H1 (cell line): ENCODE measurements at regions not wholly inside any gene's neighbourhood (a gene's known extent, or its start where the extent isn't known, plus 50 kb on each side); places are given as distances from the start of the nearest gene placed in this dataset.
A peak's percentile ranks its signal among the peaks of the same experiment; 100 is the strongest.

ENCODE experiments used
- CTCF ChIA-PET: fragments of 300-600 bp; sonication (Branson Sonifier 250); formaldehyde crosslinking; loops from one replicate; lab custom pipeline; 2021; ENCODE audit not compliant: partially characterized antibody; lab: Charles Lee
- POLR2A ChIA-PET: fragments of 300-600 bp; sonication (Branson Sonifier 250); formaldehyde crosslinking; loops from one replicate; lab custom pipeline; 2021; ENCODE audit warnings: inconsistent platforms; ENCODE audit not compliant: partially characterized antibody; lab: Charles Lee
- DNase-seq, 2 experiments: peaks; one replicate each; pipeline versions ENCODE4 v3.0.0 to v3.0.0-alpha.2; 2010 to 2022; ENCODE audit warnings: low spot score in 2 of 2, low read depth in 1 of 2, mixed read lengths in 1 of 2
- FAIRE-seq: peaks from 2 replicates; lab custom pipeline; 2011; peaks lifted over from hg19 to GRCh38; lab: Jason Lieb, UNC
- H2AFZ ChIP-seq: 2 replicates; pipeline ENCODE4 v1.8.1; 2012; ENCODE audit warnings: low read length, inconsistent platforms
- H2AK5ac ChIP-seq: 2 replicates; pipeline ENCODE4 v1.6.1; 2013; ENCODE audit warnings: low read depth, low read length
- H2BK120ac ChIP-seq: replicated peaks from 2 replicates; pipeline ENCODE3; 2013; ENCODE audit warnings: low read depth, low read length, inconsistent platforms
- H2BK12ac ChIP-seq: 2 replicates; pipeline ENCODE4 v1.6.1; 2013; ENCODE audit warnings: low read depth, low read length
- H2BK15ac ChIP-seq: 2 replicates; pipeline ENCODE4 v1.6.1; 2013; ENCODE audit warnings: low read length
- H2BK20ac ChIP-seq: 2 replicates; pipeline ENCODE4 v1.6.1; 2013; ENCODE audit warnings: low read length
- H2BK5ac ChIP-seq: 2 replicates; pipeline ENCODE4 v1.6.1; 2013; ENCODE audit warnings: low read depth, low read length
- H3K14ac ChIP-seq: 2 replicates; pipeline ENCODE4 v1.6.1; 2013; ENCODE audit warnings: inconsistent platforms; ENCODE audit not compliant: insufficient read length
- H3K18ac ChIP-seq: 2 replicates; pipeline ENCODE4 v1.6.1; 2013; ENCODE audit warnings: low read length; ENCODE audit errors: extremely low read depth
- H3K23ac ChIP-seq: 2 replicates; pipeline ENCODE4 v1.6.1; 2013; ENCODE audit warnings: inconsistent platforms; ENCODE audit not compliant: insufficient read length
- H3K23me2 ChIP-seq: 2 replicates; pipeline ENCODE4 v1.6.1; 2013; ENCODE audit warnings: low read depth, low read length
- H3K27ac ChIP-seq: 2 replicates; pipeline ENCODE4 v1.6.1; 2011; ENCODE audit warnings: low read depth, low read length, inconsistent platforms
- H3K27me3 ChIP-seq, 4 experiments: replicated peaks in 1 of 4; 1 replicate in 1 of 4; 2 replicates in 3 of 4; pipeline versions ENCODE4 v1.6.1 to v1.8.1; 2011 to 2013; ENCODE audit warnings: low read length in 3 of 4, mild to moderate bottlenecking in 3 of 4, inconsistent platforms in 2 of 4, mixed read lengths in 2 of 4, moderate library complexity in 1 of 4; ENCODE audit not compliant: control insufficient read depth in 3 of 4, insufficient read depth in 3 of 4; ENCODE audit errors: extremely low read depth in 1 of 4
- H3K36me3 ChIP-seq, 4 experiments: 2 replicates each; pipeline versions ENCODE4 v1.6.1 to v1.8.1; 2011 to 2013; ENCODE audit warnings: mild to moderate bottlenecking in 4 of 4, low read length in 3 of 4, moderate library complexity in 2 of 4, control low read depth in 1 of 4, inconsistent platforms in 1 of 4; ENCODE audit not compliant: insufficient read depth in 4 of 4, control insufficient read depth in 2 of 4
- H3K4ac ChIP-seq: replicated peaks from 2 replicates; pipeline ENCODE3; 2013; ENCODE audit warnings: low read length, low read depth, mixed read lengths, inconsistent platforms; ENCODE audit not compliant: insufficient read length
- H3K4me1 ChIP-seq, 4 experiments: replicated peaks in 1 of 4; 1 replicate in 1 of 4; 2 replicates in 3 of 4; pipeline versions ENCODE4 v1.6.1 to v1.8.1; 2011 to 2013; ENCODE audit warnings: low read length in 3 of 4, inconsistent platforms in 2 of 4, mixed read lengths in 1 of 4; ENCODE audit not compliant: insufficient read depth in 4 of 4, control insufficient read depth in 3 of 4
- H3K4me2 ChIP-seq, 2 experiments: 2 replicates each; pipeline versions ENCODE4 v1.6.1 to v1.8.1; 2011 to 2013; ENCODE audit warnings: low read depth in 2 of 2, low read length in 2 of 2, control low read depth in 1 of 2, inconsistent platforms in 1 of 2, mild to moderate bottlenecking in 1 of 2; ENCODE audit not compliant: insufficient read depth in 1 of 2
- H3K4me3 ChIP-seq, 4 experiments: fragments of 200-600, 300-600 bp in 1 of 4; sonication (generic), shearing (Covaris generic), sonication (Bioruptor Twin) in 1 of 4; 2 replicates each; pipeline versions ENCODE4 v1.5.1 to v1.8.1; 2011 to 2016; ENCODE audit warnings: low read length in 4 of 4, low read depth in 3 of 4, control low read depth in 2 of 4, inconsistent platforms in 2 of 4, mild to moderate bottlenecking in 2 of 4, mixed read lengths in 1 of 4, moderate library complexity in 1 of 4; ENCODE audit not compliant: insufficient read depth in 2 of 4; ENCODE audit errors: extremely low read depth in 1 of 4
- H3K56ac ChIP-seq: replicated peaks from 2 replicates; pipeline ENCODE3; 2013; ENCODE audit warnings: low read depth, mild to moderate bottlenecking, mixed read lengths, low read length, inconsistent platforms; ENCODE audit not compliant: insufficient read length
- H3K79me1 ChIP-seq: 2 replicates; pipeline ENCODE4 v1.6.1; 2013; ENCODE audit warnings: low read depth, low read length, control low read depth
- H3K79me2 ChIP-seq, 2 experiments: 2 replicates each; pipeline versions ENCODE4 v1.6.1 to v1.8.1; 2012 to 2013; ENCODE audit warnings: low read length in 2 of 2, mild to moderate bottlenecking in 2 of 2, inconsistent platforms in 1 of 2; ENCODE audit not compliant: insufficient read depth in 2 of 2, control insufficient read depth in 1 of 2
- H3K9ac ChIP-seq, 4 experiments: replicated peaks in 1 of 4; 1 replicate in 1 of 4; 2 replicates in 3 of 4; pipeline versions ENCODE4 v1.6.1 to v1.8.1; 2011 to 2013; ENCODE audit warnings: low read depth in 3 of 4, low read length in 3 of 4, control low read depth in 2 of 4, mild to moderate bottlenecking in 2 of 4, moderate library complexity in 2 of 4, inconsistent platforms in 1 of 4; ENCODE audit errors: extremely low read depth in 1 of 4
- H3K9me3 ChIP-seq, 2 experiments: 2 replicates each; pipeline versions ENCODE4 v1.6.1 to v1.8.1; 2012 to 2013; ENCODE audit warnings: mild to moderate bottlenecking in 2 of 2, moderate library complexity in 2 of 2, control low read depth in 1 of 2, inconsistent platforms in 1 of 2, low read depth in 1 of 2, low read length in 1 of 2, mixed read lengths in 1 of 2; ENCODE audit not compliant: insufficient read depth in 2 of 2
- H4K20me1 ChIP-seq, 2 experiments: replicated peaks in 1 of 2; 2 replicates each; pipeline versions ENCODE3 to v1.8.1; 2011 to 2013; ENCODE audit warnings: inconsistent platforms in 2 of 2, low read length in 2 of 2, mild to moderate bottlenecking in 1 of 2; ENCODE audit not compliant: insufficient read depth in 2 of 2, control insufficient read depth in 1 of 2
- H4K5ac ChIP-seq: 2 replicates; pipeline ENCODE4 v1.6.1; 2013; ENCODE audit warnings: low read length, low read depth, mixed read lengths, inconsistent platforms; ENCODE audit not compliant: insufficient read length
- H4K8ac ChIP-seq: 2 replicates; pipeline ENCODE4 v1.8.0; 2013; ENCODE audit warnings: mild to moderate bottlenecking, moderate library complexity, low read length, inconsistent platforms; ENCODE audit not compliant: insufficient read depth; ENCODE audit errors: extremely low read depth
- H4K91ac ChIP-seq: replicated peaks from 2 replicates; pipeline ENCODE3; 2013; ENCODE audit warnings: low read length, mixed read lengths, inconsistent platforms; ENCODE audit not compliant: insufficient read length
- CHD1 ChIP-seq: IDR thresholded peaks from 2 replicates; pipeline ENCODE4 v1.6.1; 2012; ENCODE audit warnings: low read depth, low read length, improper control_type of control experiment
- EGR1 ChIP-seq: IDR thresholded peaks from 2 replicates; pipeline ENCODE4 v1.6.1; 2011; ENCODE audit warnings: low read depth, low read length, borderline replicate concordance
- EZH2 ChIP-seq: fragments of 200-600 bp; sonication (generic); IDR thresholded peaks from 2 replicates; pipeline ENCODE4 v1.7.1; 2012; ENCODE audit warnings: low read depth, mild to moderate bottlenecking, moderate library complexity, low read length, inconsistent platforms; ENCODE audit not compliant: severe bottlenecking
- GABPA ChIP-seq: IDR thresholded peaks from 2 replicates; pipeline ENCODE4 v1.6.1; 2011; ENCODE audit warnings: mild to moderate bottlenecking, low read length, moderate library complexity, borderline replicate concordance; ENCODE audit not compliant: insufficient read depth
- HDAC2 ChIP-seq, 2 experiments: fragments of 300-600 bp in 1 of 2; sonication (generic) in 1 of 2; IDR thresholded peaks; 2 replicates each; pipeline ENCODE4 v1.6.1; 2011 to 2012; ENCODE audit warnings: low read depth in 2 of 2, low read length in 2 of 2, mild to moderate bottlenecking in 2 of 2, moderate library complexity in 2 of 2, borderline replicate concordance in 1 of 2, inconsistent platforms in 1 of 2
- KDM1A ChIP-seq: fragments of 200-600, 300-600 bp; sonication (generic); IDR thresholded peaks from 2 replicates; pipeline ENCODE4 v1.7.1; 2016; ENCODE audit warnings: mild to moderate bottlenecking, low read length, borderline replicate concordance
- KDM5A ChIP-seq: fragments of 200-600 bp; IDR thresholded peaks from 2 replicates; pipeline ENCODE4 v1.7.1; 2012; ENCODE audit warnings: mild to moderate bottlenecking, low read length, inconsistent platforms, mixed read lengths
- POLR2A ChIP-seq, 2 experiments: IDR thresholded peaks; 1 replicate in 1 of 2; 2 replicates in 1 of 2; pipeline ENCODE4 v1.6.1; 2011; ENCODE audit warnings: low read depth in 2 of 2, low read length in 2 of 2, mild to moderate bottlenecking in 2 of 2; ENCODE audit errors: control extremely low read depth in 1 of 2
- RXRA ChIP-seq: IDR thresholded peaks from 2 replicates; pipeline ENCODE4 v1.6.1; 2011; ENCODE audit warnings: low read depth, mild to moderate bottlenecking, low read length, moderate library complexity; ENCODE audit not compliant: insufficient read depth
- SIRT6 ChIP-seq: IDR thresholded peaks from one replicate; pipeline ENCODE4 v1.7.1; 2012; ENCODE audit warnings: low read length, inconsistent platforms
- TAF7 ChIP-seq: optimal IDR thresholded peaks from 2 replicates; pipeline ENCODE3; 2011; ENCODE audit warnings: low read depth, mild to moderate bottlenecking, inconsistent platforms, low read length, moderate library complexity, borderline replicate concordance
- YY1 ChIP-seq: IDR thresholded peaks from 2 replicates; pipeline ENCODE4 v1.6.1; 2011; ENCODE audit warnings: low read depth, mild to moderate bottlenecking, low read length
- WGBS, 2 experiments: shearing (Covaris generic) in 1 of 2; methylation state at CpG; one replicate each; pipeline versions ENCODE4 v1.1.6 to v1.1.7; 2013 to 2015; ENCODE audit warnings: low lambda C conversion rate in 2 of 2, mixed read lengths in 2 of 2, inconsistent platforms in 1 of 2, low coverage in 1 of 2, missing lambda C conversion rate in 1 of 2; ENCODE audit not compliant: insufficient replicate concordance in 2 of 2, insufficient coverage in 1 of 2, insufficient read length in 1 of 2; ENCODE audit errors: extremely low coverage in 1 of 2, missing lambda C conversion rate in 1 of 2; 5-methylcytosine and 5-hydroxymethylcytosine counted together

GRCh38 chr7:49669285-49669684 lies 104.2 kb upstream of the VWC2 start:
- H3K18ac ChIP-seq: no peak overlapping the region
- H4K8ac ChIP-seq: no peak overlapping the region
- no peak overlapping the region for H2BK120ac ChIP-seq
- no peak overlapping the region for H4K5ac ChIP-seq
- no peaks in the 10 kb centered on the region for H3K36me3 ChIP-seq
- H3K56ac ChIP-seq: no peak overlapping the region
- H2BK12ac ChIP-seq: no peak overlapping the region
- H2AK5ac ChIP-seq: no peak overlapping the region
- H3K9me3 ChIP-seq: no peaks in the 10 kb centered on the region
- no peaks in the 10 kb centered on the region for H4K20me1 ChIP-seq
- no peaks in the 10 kb centered on the region for H3K79me2 ChIP-seq
- H3K23ac ChIP-seq: no peak overlapping the region
- H3K27ac ChIP-seq: no peak overlapping the region
- POLR2A ChIA-PET: no interaction called here
- H2BK20ac ChIP-seq: no peak overlapping the region
- H3K4me1 ChIP-seq: peaks cover 0 to 4% (median under 1%) of the 10 kb centered on the region in 4 experiments; a peak in 1 of 7 replicates
- no peak overlapping the region for H3K4me3 ChIP-seq
- H4K91ac ChIP-seq: no peak overlapping the region
- no peak overlapping the region for H3K4ac ChIP-seq
- CTCF ChIA-PET: interaction anchor here (1.1 kb wide), 1 partner anchor 26 kb away, joined by 3 read pairs; no protein-coding TSS in a partner anchor
- no peak overlapping the region for H3K9ac ChIP-seq
- TF ChIP-seq CHD1 (no peak), KDM5A (no peak), EZH2 (no peak), SIRT6 (no peak), EGR1 (no peak), TAF7 (no peak), HDAC2 (IDR thresholded peaks at IDR 0.05; ENCODE audit: borderline replicate concordance in 1 of 2, low read depth in 2 of 2, low read length in 2 of 2) (no peak), GABPA (no peak), KDM1A (no peak), RXRA (no peak), YY1 (no peak), POLR2A (IDR thresholded peaks at IDR 0.05; ENCODE audit: control extremely low read depth in 1 of 2, low read depth in 2 of 2, low read length in 2 of 2) (no peak)
- TF ChIP-seq, all 59 proteins: peak for 0
- DNase-seq: no peak
- 83% methylated on average over 1 of the region's 1 CpG; no CpG with 5 or more reads in 1 of the 2 experiments for WGBS, 2 experiments
- no peak overlapping the region for H3K14ac ChIP-seq
- FAIRE-seq: no peak
- H3K27me3 ChIP-seq: no peaks in the 10 kb centered on the region
- no peak overlapping the region for H2BK5ac ChIP-seq
- H3K23me2 ChIP-seq: no peaks in the 10 kb centered on the region
- no peak overlapping the region for H2BK15ac ChIP-seq
- H3K79me1 ChIP-seq: no peaks in the 10 kb centered on the region
- H3K4me2 ChIP-seq: no peak overlapping the region
- H2AFZ ChIP-seq: peak overlapping the region; percentile 42; the same call in 1 of the 2 replicates
